Activated CD8-positive, alpha-beta memory T cell treated with anti-CD3 and anti-CD28 coated beads, Interleukin-2, amount 50 U/mL, for 24 hours (primary cell): ENCODE measurements at regions not wholly inside any gene's neighbourhood (a gene's known extent, or its start where the extent isn't known, plus 50 kb on each side); places are given as distances from the start of the nearest gene placed in this dataset.
"Not testable (repeated sequence)": the region's sequence is repeated elsewhere in the genome, so short reads cannot be mapped to it uniquely, and the experiment has no call there.

ENCODE experiments used
- DNase-seq: peaks from one replicate; pipeline ENCODE4 v3.0.0-alpha.2; 2020; ENCODE audit errors: extremely low read depth

DNA sequence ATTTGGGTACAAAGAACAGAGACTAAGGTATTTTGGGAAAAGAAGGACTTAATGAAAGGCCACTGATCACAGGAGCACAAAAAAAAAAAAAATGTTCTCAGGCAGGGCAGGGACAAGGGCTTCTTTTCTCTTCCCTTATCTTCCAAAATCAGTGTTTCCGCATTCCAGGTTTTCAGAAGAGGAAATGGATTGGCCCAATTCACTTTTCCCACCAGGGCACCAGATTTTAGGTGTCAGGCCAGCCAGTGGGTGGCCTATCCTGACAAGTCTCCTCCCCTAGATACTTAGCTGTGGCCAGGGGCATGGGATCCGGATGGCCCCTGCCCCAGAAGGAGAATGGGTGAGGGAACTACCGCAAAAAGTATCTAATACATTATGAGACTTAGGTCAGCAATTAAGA, 88.9 kb upstream of the WAC start:
- no peak for DNase-seq

GRCh38 chr10:28445516-28445915, 87.4 kb upstream of the WAC start:
- DNase-seq, result no peak

DNA sequence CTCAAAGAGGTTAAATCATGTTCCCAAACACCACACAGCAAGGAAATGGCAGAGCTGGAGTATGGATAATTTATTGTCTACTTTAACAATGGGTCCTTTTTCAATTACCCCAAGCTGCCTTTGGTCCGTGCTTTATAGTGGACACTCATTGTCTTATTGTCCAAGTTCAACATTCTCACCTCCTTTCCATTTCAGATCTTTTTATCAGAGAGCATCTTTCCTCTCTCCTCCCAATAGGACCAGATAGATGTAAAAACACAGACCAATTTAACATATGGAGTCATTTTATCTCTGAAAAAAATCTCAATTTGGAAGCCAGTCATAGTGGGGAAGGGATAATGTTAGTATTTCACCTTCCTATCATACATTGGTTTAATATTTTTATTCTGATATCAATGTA, 83.5 kb upstream of the WAC start:
- no peak for DNase-seq

GRCh38 chr10:28449926-28450325, 83.0 kb upstream of the WAC start:
- DNase-seq, result no peak

DNA sequence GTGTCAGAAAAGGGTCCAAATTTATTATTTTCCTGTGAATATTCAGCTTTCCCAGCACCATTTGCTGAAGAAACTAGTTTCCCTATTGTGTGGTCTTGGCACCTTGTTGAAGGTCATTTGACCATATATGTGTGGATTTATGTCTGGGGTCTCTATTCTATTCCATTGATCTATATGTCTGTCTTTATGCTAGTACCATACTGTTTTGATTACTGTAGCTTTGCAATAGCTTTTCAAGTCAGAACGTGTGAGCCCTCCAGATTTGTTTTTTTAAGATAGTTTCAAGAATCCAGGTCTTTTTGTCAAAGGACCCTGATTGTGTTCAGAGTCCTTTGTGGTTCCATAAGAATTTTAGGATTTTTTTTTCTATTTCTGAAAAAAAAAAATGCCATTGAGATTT, 79.0 kb upstream of the WAC start:
- no peak for DNase-seq

GRCh38 chr10:28457110-28457509, 75.8 kb upstream of the WAC start:
- no peak for DNase-seq

DNA sequence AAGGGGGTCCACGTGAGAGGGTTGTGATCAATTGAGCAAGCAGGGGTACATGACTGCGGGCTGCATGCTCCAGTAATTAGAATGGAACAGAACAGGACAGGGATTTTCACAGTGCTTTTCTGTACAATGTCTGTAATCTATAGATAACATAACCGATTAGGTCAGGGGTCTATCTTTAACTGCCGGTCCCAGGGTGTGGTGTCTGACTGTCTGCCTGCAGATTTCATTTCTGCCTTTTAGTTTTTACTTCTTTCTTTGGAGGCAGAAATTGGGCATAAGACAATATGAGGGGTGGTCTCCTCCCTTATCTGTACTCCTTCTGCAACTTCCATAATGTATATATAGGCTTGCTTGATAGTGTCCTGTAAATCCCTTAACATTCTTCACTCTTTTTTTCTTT, 75.0 kb upstream of the WAC start:
- DNase-seq, result not testable (repeated sequence)

- no peak for DNase-seq
These were observed 73.3 kb upstream of the WAC start for GRCh38 chr10:28459453-28460144.

DNA sequence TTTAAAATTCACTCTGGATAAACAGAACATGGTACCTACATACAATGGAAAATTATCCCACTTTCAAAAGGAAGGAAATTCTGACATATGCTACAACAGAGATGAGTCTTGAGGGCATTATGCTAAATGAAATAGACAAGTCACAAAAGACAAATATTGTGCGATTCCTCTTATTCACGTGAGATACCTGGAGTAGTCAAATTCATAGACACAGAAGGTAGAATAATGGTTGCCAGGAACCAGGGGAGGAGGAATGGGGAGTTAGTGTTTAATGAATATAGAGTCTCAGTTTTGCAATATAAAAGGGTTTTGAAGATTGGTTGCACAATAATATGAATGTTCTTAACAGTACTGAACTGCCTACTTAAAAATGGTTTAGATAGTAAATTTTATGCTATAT, 69.8 kb upstream of the WAC start:
- no peak for DNase-seq

GRCh38 chr10:28463676-28464395, 69.1 kb upstream of the WAC start:
- DNase-seq, result no peak

DNA sequence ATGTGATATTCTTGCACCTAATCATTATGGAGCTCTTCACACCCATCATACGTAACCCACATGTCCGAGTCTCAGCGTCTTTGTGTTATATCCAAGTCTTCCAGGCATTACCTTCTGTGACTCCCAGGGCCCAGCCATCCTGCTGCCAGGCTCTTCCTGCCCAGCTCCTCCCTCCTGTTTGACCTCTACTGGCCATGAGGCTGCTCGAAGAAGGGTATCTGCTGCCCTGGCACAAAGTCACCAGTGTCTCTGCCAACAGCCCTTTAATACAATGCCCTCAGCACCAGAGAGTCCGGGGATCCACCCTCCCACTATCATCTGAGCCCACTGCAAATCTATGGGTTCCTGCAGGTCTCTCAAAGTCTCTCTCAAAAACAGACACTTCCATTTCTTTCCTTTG, 65.3 kb upstream of the WAC start:
- no peak for DNase-seq

DNA sequence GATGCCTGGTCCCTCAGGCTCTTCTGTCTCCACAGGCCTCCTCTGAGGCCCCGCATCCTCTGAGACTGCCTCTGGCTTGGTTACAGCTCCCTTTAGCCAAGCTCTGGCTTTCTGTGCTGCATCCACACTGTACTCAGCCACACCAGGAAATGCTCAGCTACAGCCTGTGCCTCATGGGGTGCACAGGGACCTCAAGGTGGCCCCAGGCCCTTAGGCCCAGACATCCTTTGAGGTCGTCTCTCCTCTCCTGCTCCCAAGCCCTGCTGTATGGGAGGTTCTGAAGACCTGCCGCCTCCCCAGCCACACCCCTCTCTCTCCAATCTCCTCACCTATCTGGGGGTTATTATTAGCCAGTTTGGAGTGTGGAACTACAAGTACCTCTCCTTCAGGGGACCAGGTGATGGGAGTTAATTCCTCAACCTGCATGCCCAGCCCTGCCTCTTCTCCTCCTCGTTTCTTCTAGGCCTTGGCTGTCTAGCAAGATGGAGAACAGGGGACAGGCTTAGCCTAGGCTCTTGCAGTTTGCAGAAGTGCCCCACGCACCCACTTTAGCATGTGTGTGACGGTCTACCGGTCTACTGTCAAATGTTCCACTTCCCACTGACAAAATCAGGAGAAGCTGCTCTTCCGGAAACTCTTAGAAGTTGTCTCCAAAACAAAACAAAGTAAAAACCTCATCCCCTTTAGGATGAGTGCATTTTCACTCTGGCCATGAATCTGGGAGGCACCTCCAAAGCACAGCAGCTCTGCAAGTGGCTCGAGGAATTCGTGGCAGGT, 64.0 kb upstream of the WAC start:
- no peak for DNase-seq

GRCh38 chr10:28470873-28471651, 61.9 kb upstream of the WAC start:
- no peak for DNase-seq

GRCh38 chr10:28471652-28472050, 61.3 kb upstream of the WAC start:
- DNase-seq, result no peak

GRCh38 chr10:28478646-28479045, 54.3 kb upstream of the WAC start:
- no peak for DNase-seq

DNA sequence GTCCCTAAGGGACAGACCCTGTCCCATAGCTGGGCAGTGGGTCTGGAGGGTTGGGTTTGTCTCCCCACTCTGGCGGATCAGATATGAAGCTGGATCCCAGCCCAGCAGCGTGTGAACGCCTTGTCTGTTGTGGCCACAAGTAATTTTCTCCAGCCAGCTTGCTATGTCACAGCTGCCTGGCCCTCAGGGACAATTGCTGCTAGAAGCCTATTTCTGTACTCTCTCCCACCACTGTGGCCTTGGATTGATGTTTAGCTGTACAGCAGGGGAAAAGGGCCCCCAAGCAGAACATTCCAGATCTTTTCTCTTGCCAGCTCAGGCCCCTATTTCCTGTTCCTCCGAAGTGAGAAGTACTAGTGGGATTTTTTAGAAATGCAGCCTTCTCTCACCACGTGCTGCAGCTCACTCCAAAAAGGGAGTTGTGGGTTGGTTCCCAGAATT, 53.5 kb upstream of the WAC start:
- DNase-seq, result no peak

DNA sequence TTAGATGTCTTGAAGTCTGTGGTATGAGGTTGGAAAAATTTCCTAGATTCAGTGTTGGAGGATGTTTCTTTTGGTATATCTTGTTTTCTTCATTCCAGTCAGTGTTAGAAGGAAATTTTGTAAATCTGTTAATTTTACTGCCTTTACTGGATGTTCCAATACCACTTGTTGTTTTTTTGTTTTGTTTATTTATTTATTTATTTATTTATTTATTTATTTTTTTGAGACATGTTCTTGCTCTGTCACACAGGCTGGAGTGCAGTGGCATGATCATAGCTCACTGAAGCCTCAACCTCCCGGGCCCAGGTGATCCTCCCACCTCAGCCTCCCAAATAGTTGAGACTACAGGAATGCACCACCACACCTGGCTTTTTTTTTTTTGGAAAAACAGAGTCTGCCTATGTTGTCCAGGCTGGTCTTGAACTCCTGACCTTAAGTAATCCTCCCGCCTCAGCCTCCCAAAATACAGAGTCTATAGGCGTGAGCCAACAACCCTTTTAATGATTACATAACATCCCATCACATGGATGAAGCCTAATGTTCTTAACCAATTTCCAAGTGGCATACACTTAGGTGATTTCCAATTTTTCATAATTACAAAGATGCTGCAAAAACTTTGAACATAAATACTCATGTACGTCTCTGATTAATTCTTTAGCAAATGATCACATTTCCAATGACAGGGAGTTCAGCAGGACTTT, 52.8 kb upstream of the WAC start:
- DNase-seq, result no peak

GRCh38 chr10:28480628-28480965, 52.3 kb upstream of the WAC start:
- no peak for DNase-seq

DNA sequence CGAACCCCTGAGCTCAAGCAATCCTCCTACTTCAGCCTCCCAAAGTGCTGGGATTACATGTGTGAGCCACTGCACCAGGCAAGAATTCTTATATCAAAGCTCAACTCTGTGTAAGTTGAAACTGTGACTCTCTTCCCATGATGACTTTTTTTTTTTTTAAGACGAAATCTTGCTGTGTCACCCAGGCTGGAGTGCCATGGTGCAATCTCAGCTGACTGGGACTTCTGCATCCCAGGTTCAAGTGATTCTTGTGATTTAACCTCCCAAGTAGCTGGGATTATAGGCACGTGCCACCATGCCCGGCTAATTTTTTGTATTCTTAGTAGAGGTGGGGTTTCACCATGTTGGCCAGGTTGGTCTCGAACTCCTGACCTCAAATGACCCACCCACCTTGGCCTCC, 51.6 kb upstream of the WAC start:
- DNase-seq, result not testable (repeated sequence)

DNA sequence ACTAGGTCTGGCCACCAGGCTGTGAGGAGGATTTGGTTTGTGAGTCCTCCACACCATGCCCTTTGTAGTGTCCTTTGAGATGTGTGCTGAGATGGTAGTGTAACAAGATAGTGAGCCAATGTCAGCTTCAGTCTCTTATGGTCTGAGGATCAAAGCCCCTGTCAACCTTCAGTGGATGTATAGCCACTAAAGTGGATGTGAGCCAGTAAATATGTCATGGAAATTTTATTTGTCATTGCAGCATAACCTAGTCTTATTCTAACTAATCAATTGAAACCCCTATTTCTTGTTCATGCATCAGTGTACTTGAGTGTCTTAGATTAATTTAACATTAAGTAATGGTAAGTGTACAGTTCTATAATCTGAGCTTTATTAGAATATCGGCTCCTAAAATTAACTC, 51.0 kb upstream of the WAC start:
- no peak for DNase-seq
